ENCODE measurements at regions not wholly inside any gene's neighbourhood (a gene's known extent, or its start where the extent isn't known, plus 50 kb on each side); places are given as distances from the start of the nearest gene placed in this dataset.

- TF ChIP-seq RXRA (IDR thresholded peaks at IDR 0.05): no peak
- TF ChIP-seq CTCF (IDR thresholded peaks at IDR 0.05; ENCODE audit: low read depth, low read length, missing input control): no peak
- no peak for TF ChIP-seq YY1 (IDR thresholded peaks at IDR 0.05)
- TF ChIP-seq ZBTB33 (IDR thresholded peaks at IDR 0.05): no peak
- no peak for TF ChIP-seq MAX (IDR thresholded peaks at IDR 0.05)
- TF ChIP-seq EGR1 (IDR thresholded peaks at IDR 0.05; ENCODE audit: low read depth in 2 of 2): no peak
- no peak for TF ChIP-seq SP1 (IDR thresholded peaks at IDR 0.05)
- no peak for TF ChIP-seq REST (IDR thresholded peaks at IDR 0.05)
- no peak for TF ChIP-seq GABPA (IDR thresholded peaks at IDR 0.05 in 1 of 2, conservative IDR thresholded peaks at IDR 0.05 in 1 of 2)
- no peak for TF ChIP-seq HNF4G (IDR thresholded peaks at IDR 0.05)
- TF ChIP-seq TAF1 (conservative IDR thresholded peaks at IDR 0.05): no peak
- no peak for TF ChIP-seq FOXA1 (IDR thresholded peaks at IDR 0.05)
These were observed 134.6 kb upstream of the BTN3A2 start for GRCh38 chr6:26230351-26230750.

All from liver (tissue), 3 donors.